ENCODE measurements at regions not wholly inside any gene's neighbourhood (a gene's known extent, or its start where the extent isn't known, plus 50 kb on each side); places are given as distances from the start of the nearest gene placed in this dataset.

DNA sequence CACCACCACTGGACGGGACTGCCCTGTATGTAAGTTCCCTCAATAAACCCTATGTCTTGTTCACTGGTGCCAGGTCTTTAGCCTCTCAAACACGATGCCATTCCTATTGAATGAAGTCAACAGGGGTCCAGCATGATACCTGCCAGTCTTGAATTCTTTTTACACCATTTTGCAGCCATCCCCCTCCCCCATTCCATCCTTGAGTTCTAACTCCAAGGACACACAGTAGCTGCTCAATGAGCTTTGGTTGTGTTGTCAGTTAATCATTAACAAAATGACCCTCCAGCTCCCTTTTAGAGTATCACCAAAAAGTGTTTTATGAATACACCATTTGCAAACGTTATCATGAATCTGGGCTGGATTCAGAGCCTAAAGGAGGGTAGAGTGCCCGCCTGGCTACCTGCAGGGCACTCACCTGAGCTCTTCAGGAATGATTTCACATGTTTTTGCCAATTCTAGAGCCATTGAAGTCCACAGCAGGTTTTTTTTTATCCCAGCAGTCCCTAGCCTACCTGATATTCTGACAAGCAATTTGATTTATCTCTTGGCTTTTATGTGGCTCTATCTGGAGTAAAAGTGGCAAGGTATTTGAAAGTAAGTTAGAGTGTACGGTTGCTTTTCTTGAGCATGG is 271.8 kb downstream of the SMARCA2 start:
- Histone ChIP-seq H3K9me3 (ENCODE audit: control insufficient read depth, insufficient read depth, low read length) (no peaks in the 10 kb centered on the region), H3K36me3 (ENCODE audit: insufficient read depth, low read length) (peaks cover 31% of the 10 kb centered on the region), H3K4me1 (ENCODE audit: insufficient read depth, low read length) (peaks cover 33% of the 10 kb centered on the region), H3K9ac (ENCODE audit: low read depth, low read length) (no peak overlapping the region)

DNA sequence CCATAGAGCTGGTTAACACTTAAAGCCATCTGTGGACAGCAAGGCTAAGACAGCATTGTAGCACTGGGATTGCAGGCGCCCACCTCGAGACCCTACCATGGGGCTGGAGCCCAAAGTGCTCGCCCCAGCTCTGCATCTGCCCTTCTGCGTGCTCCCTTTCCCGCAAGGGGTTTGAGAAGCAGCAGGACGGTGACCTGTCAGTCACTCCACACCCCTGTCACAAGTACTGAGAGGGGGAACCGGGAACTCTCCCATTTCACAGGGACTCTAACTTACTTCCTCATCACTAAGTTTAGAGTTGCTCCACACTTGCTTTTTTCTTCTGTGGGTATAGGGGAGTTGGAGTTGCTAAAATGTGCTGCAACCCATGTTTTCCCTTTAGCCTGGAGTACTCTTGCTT is 273.2 kb downstream of the SMARCA2 start:
- Histone ChIP-seq H3K9me3 (ENCODE audit: control insufficient read depth, insufficient read depth, low read length) (no peaks in the 10 kb centered on the region), H3K9ac (ENCODE audit: low read depth, low read length) (no peak overlapping the region), H3K36me3 (ENCODE audit: insufficient read depth, low read length) (peaks cover 20% of the 10 kb centered on the region), H3K4me1 (ENCODE audit: insufficient read depth, low read length) (peaks cover 23% of the 10 kb centered on the region)

DNA sequence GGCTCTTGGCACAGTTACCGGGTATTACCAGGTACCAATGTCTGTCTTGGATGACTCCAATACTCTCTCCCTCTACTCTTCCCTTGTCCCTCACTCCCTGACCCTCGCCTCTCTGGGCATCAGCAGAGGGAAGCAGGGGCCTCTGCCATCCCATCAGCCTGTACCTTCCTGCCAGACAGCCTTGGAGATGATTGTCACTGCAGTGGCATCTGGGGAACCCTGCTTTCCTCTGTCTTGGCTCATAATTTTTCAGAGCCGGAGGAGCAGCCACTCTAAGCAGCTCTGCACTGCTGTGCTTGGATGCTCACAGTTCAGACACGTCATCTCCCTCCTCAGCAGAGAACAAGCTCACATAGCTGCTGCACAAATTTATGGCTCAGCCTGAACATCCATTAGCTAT is 274.1 kb downstream of the SMARCA2 start:
- Histone ChIP-seq H3K36me3 (ENCODE audit: insufficient read depth, low read length) (peaks cover 20% of the 10 kb centered on the region), H3K4me1 (ENCODE audit: insufficient read depth, low read length) (peaks cover 26% of the 10 kb centered on the region), H3K9ac (ENCODE audit: low read depth, low read length) (no peak overlapping the region), H3K9me3 (ENCODE audit: control insufficient read depth, insufficient read depth, low read length) (no peaks in the 10 kb centered on the region)

DNA sequence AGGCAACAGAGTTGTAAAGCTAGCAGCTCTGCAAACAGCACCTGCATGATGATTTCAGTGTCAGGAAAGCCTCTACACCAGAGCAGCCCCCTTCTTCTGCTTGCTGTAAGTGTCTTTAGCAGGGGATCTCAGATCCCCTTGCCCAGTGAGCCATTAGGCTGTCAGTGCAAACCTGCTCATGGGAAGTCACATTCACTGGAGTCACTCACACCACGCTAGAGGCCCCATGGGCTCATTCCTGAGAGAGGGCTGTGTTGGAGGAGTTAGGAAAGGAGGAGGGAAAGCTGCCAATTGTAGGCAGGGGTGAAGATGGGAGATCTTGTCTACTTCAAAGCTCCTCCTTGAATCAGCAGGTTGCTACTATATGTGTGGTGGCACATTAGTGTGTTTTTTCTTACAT is 275.2 kb downstream of the SMARCA2 start:
- no peaks in the 10 kb centered on the region; the same call in 1 of the 2 replicates for H3K9me3 ChIP-seq (ENCODE audit: control insufficient read depth, insufficient read depth, low read length)
- H3K36me3 ChIP-seq (ENCODE audit: insufficient read depth, low read length): peaks cover 17% of the 10 kb centered on the region
- H3K4me1 ChIP-seq (ENCODE audit: insufficient read depth, low read length): peaks cover 15% of the 10 kb centered on the region
- no peak overlapping the region for H3K9ac ChIP-seq (ENCODE audit: low read depth, low read length)

DNA sequence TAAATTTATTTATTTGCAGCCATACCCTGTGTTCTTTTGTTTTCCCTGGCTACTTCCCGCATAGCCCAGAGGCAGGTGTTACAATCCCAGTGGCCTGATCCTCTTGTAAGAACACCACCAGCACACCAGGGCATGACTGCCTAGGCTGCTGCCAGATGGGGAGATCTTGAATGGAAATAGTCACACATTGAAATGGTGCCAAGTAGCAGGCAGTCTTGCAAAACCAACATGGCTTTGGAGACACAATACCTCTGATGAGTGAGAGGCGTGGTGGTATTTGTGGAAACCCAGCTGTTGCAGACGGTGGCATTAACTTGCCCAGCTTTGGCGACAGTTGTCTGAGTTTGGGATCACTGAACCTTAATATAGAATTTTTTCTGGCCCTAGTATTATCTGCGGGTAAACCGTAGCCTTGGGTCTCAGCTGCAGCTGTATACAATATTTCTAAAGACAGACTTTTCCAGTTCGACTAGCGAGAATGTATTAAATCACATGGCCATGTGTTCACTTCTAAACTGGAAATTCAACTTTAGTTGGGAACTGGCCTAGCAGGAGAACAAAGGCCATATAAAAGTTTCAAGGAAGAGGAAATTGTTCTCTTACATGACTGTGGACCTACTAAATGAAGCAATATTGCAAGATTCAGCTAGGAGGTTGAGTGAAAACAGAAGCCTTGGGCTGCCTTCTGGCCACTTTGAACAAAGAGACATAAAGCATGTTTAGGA is 277.0 kb downstream of the SMARCA2 start:
- Histone ChIP-seq H3K9me3 (ENCODE audit: control insufficient read depth, insufficient read depth, low read length) (peaks cover 9% of the 10 kb centered on the region), H3K4me1 (ENCODE audit: insufficient read depth, low read length) (peaks cover 9% of the 10 kb centered on the region; the same call in 1 of the 2 replicates), H3K9ac (ENCODE audit: low read depth, low read length) (no peak overlapping the region), H3K36me3 (ENCODE audit: insufficient read depth, low read length) (peaks cover 18% of the 10 kb centered on the region)

DNA sequence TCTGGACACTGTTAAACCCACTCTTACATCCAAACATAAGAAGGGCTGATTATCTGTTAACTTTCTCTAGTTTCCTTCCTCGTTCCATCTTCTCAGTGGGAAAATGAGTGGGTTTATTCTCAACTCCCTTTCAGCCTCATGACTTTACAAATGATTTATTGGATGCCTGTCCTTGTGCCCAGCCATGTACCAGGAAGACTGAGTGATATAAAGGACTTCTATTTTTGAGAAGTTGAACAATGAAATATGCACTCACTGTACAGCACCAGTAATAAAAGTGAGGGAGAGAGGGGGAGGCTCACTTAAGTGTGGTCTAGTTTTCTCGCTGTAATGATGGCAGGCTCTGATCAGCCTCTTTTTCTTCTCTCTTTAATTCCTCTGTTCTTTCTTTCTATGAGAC is 277.6 kb downstream of the SMARCA2 start:
- Histone ChIP-seq H3K36me3 (ENCODE audit: insufficient read depth, low read length) (peaks cover 14% of the 10 kb centered on the region), H3K4me1 (ENCODE audit: insufficient read depth, low read length) (peaks cover 9% of the 10 kb centered on the region; the same call in 1 of the 2 replicates), H3K9me3 (ENCODE audit: control insufficient read depth, insufficient read depth, low read length) (peaks cover 9% of the 10 kb centered on the region), H3K9ac (ENCODE audit: low read depth, low read length) (no peak overlapping the region)

DNA sequence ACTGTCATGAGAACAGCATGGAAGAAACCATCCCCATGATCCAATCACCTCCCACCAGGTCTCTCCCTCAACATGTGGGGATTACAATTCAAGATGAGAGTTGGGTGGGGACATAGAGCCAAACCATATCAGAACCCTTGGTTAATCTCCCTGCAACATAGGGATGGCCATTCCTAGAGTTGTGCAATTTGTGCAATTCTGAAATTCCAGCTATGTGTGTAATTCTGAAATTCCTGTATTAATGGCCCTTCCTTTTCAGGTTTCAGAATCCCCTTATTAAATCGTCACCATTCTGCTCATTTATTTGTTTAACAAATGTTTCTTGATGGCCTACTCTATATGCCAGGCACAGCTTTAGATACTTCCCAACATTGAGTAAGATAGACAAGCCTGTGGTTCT is 282.6 kb downstream of the SMARCA2 start:
- Histone ChIP-seq H3K9me3 (ENCODE audit: control insufficient read depth, insufficient read depth, low read length) (peaks cover 18% of the 10 kb centered on the region), H3K9ac (ENCODE audit: low read depth, low read length) (no peak overlapping the region), H3K36me3 (ENCODE audit: insufficient read depth, low read length) (peaks cover 3% of the 10 kb centered on the region), H3K4me1 (ENCODE audit: insufficient read depth, low read length) (peaks cover 9% of the 10 kb centered on the region; the same call in 1 of the 2 replicates)

DNA sequence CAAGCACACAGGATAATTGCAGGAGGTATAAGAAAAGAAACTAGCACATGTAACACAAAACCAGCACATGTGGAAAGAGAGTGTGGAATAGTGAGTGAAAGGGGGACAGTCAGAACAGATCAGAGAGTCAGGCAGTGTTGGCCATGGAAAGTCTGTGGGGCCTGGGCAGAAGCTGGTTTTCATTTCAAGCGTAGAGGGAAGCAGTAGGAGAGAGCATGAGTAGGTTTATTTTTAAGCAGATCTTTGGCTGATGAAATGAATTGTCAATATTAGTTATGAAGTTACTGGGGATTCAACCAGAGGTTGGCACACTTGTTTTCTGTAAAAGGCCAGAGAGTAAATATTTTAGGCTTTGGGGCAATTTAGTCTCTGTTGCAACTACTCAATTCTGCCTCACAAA is 283.1 kb downstream of the SMARCA2 start:
- peaks cover 7% of the 10 kb centered on the region; the same call in 1 of the 2 replicates for H3K4me1 ChIP-seq (ENCODE audit: insufficient read depth, low read length)
- H3K9ac ChIP-seq (ENCODE audit: low read depth, low read length): no peak overlapping the region
- H3K36me3 ChIP-seq (ENCODE audit: insufficient read depth, low read length): peaks cover 3% of the 10 kb centered on the region
- H3K9me3 ChIP-seq (ENCODE audit: control insufficient read depth, insufficient read depth, low read length): peaks cover 18% of the 10 kb centered on the region

DNA sequence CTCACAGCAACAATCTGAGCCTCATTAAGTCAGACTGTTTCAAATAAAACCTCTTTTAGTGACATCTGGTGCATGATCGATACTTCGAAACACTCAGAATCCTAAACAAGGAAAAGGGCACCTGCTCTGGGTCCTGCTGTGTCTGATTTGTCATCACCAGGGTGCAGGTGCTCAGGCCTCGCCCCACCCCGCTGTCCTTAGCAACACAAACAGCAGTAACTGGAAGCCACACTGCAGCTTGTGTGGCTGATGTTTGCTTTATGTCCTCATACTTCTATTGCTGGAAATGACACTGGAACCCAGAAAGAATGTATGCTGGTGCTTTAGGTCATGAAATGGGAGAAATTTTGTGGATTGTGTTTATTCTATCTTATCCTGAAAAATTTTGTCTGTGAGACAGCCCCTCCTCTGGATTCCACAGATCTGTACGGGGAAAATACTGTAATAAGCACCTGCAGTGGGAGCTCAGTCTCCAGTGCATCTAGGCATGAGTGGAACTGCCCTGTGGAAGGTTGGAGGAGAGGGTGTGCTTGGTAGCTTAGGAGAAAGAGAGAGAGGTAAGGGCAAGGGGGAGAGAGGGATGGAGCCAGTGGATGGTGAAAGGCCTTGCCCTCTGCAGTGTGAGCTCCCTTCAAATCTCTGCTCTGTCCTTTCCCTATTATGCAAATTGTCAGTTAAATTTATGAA is 284.2 kb downstream of the SMARCA2 start:
- H3K36me3 ChIP-seq (ENCODE audit: insufficient read depth, low read length): peaks cover 3% of the 10 kb centered on the region
- no peak overlapping the region for H3K9ac ChIP-seq (ENCODE audit: low read depth, low read length)
- peaks cover 18% of the 10 kb centered on the region for H3K9me3 ChIP-seq (ENCODE audit: control insufficient read depth, insufficient read depth, low read length)
- no peaks in the 10 kb centered on the region for H3K4me1 ChIP-seq (ENCODE audit: insufficient read depth, low read length)

DNA sequence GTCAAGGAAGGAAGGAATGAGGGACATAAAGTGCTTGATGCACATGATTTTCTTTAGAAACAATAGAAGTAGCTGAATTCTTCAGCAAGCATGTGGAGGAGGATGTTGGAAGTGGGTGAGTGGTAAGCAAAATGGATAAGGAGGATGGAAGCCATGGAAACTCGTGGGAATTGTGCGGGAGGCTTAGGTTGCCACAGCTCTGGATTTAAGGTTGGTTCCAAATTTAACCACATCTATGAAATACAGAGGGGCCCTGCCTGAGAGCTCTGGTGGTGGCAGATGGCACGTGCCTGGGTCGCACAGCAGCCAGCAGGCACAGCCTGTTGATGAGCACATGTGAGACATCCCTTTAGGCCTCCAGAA is 284.7 kb downstream of the SMARCA2 start:
- Histone ChIP-seq H3K9me3 (ENCODE audit: control insufficient read depth, insufficient read depth, low read length) (peaks cover 18% of the 10 kb centered on the region), H3K36me3 (ENCODE audit: insufficient read depth, low read length) (peaks cover 3% of the 10 kb centered on the region), H3K9ac (ENCODE audit: low read depth, low read length) (no peak overlapping the region), H3K4me1 (ENCODE audit: insufficient read depth, low read length) (no peaks in the 10 kb centered on the region)

DNA sequence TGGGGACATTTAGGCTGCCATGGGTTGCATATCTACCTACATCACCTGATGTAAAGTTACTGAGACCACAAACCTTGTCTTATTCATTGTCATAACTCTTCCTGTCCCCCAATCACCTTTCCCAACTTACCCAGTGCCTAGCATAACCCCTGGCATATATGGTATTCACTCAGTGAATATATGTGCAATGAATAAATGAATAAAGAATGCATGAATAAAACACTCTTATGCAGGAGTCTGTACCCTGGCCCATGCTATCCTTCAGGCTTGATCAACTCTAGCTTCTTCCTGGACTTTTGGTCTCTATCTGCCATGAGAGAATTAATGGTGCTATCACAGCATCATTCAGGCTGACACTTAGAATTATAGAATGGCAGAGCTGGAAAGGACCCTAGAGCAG is 285.2 kb downstream of the SMARCA2 start:
- H3K9ac ChIP-seq (ENCODE audit: low read depth, low read length): no peak overlapping the region
- H3K36me3 ChIP-seq (ENCODE audit: insufficient read depth, low read length): peaks cover 3% of the 10 kb centered on the region
- peaks cover 18% of the 10 kb centered on the region for H3K9me3 ChIP-seq (ENCODE audit: control insufficient read depth, insufficient read depth, low read length)
- no peaks in the 10 kb centered on the region for H3K4me1 ChIP-seq (ENCODE audit: insufficient read depth, low read length)

DNA sequence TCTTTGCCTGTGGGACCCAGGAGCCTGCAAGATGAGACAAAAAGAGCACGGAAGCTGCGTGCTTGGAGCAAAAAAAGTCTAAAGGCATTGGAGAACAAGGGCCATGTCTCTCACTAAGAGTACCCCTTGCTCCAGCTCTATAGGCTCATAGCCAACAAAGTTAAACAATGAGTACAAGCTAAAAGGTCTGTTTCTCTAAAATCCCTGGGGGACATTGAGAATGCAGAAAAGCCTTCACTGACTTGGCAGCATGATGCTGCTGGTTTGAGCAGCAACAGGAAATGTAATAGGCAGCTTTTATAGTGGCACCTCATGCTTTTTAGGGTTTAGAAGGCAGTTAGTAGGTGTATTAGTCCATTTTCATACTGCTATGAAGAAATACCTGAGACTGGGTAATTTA is 287.5 kb downstream of the SMARCA2 start:
- Histone ChIP-seq H3K4me1 (ENCODE audit: insufficient read depth, low read length) (0 out of 2 replicates have a peak, but pooled peaks cover 4% of the 10 kb centered on the region), H3K9me3 (ENCODE audit: control insufficient read depth, insufficient read depth, low read length) (peaks cover 10% of the 10 kb centered on the region), H3K36me3 (ENCODE audit: insufficient read depth, low read length) (no peaks in the 10 kb centered on the region; the same call in none of the 2 replicates), H3K9ac (ENCODE audit: low read depth, low read length) (no peak overlapping the region)

DNA sequence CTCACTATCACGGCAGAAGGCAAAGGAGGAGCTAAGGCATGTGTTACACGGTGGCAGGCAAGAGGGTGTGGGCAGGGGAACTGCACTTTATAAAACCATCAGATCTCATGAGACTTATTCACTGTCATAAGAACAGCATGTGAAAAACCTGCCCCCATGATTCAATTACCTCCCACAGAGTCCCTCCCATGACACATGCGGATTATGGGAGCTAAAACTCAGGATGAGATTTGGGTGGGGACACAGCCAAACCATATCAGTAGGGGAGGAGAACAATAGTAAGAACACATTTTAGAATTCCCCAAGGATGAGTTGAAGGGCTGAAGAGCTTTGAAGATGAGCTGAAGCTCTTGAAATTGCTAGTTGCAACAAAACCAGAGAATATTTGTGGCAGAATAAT is 287.9 kb downstream of the SMARCA2 start:
- peaks cover 10% of the 10 kb centered on the region for H3K9me3 ChIP-seq (ENCODE audit: control insufficient read depth, insufficient read depth, low read length)
- 0 out of 2 replicates have a peak, but pooled peaks cover 4% of the 10 kb centered on the region for H3K4me1 ChIP-seq (ENCODE audit: insufficient read depth, low read length)
- H3K36me3 ChIP-seq (ENCODE audit: insufficient read depth, low read length): no peaks in the 10 kb centered on the region; the same call in none of the 2 replicates
- H3K9ac ChIP-seq (ENCODE audit: low read depth, low read length): no peak overlapping the region

DNA sequence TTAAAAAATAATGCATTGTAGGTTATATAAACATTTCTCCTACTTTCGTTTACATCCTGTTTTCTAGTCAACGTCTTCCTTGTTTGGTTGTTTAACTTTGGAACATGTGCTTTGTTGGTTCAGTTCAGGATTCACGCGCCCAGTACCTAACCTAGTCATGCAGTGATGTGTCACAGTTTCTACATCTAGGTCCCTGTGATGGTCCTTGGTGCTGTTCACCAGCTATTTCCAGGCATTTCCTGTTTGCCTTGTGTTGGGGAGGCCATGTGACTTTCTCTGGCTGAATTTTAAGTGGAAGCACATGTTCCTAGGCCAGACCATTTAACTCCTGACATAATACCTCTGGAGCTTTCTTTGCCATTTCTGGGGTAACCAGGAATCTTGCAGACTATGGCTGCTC is 292.3 kb downstream of the SMARCA2 start:
- Histone ChIP-seq H3K36me3 (ENCODE audit: insufficient read depth, low read length) (no peaks in the 10 kb centered on the region; the same call in 1 of the 2 replicates), H3K9me3 (ENCODE audit: control insufficient read depth, insufficient read depth, low read length) (no peaks in the 10 kb centered on the region; the same call in none of the 2 replicates), H3K9ac (ENCODE audit: low read depth, low read length) (no peak overlapping the region), H3K4me1 (ENCODE audit: insufficient read depth, low read length) (0 out of 2 replicates have a peak, but pooled peaks cover 4% of the 10 kb centered on the region)

All from ES-I3 (cell line).